Upper lobe of left lung (tissue), 4 donors: ENCODE measurements at regions not wholly inside any gene's neighbourhood (a gene's known extent, or its start where the extent isn't known, plus 50 kb on each side); places are given as distances from the start of the nearest gene placed in this dataset.

Experiments used
- CTCF ChIP-seq, 6 experiments: fragments of 450-650 bp in 4 of 6; fragments of 200-600 bp in 2 of 6; sonication (generic) in 2 of 6; IDR thresholded peaks; one replicate each; pipeline ENCODE4 v1.5.1; 2016 to 2019; ENCODE audit warnings: antibody characterized with exemption in 6 of 6
- EP300 ChIP-seq, 4 donors: sonication (generic); formaldehyde crosslinking; IDR thresholded peaks; one replicate each; pipeline ENCODE4 v1.5.1; 2017; ENCODE audit warnings: antibody characterized with exemption in 4 of 4, control low read depth in 2 of 4
- POLR2A ChIP-seq, 4 donors: fragments of 450-650 bp; IDR thresholded peaks; one replicate each; pipeline ENCODE4 v1.5.1; 2016 to 2017; ENCODE audit warnings: antibody characterized with exemption in 4 of 4, mild to moderate bottlenecking in 2 of 4

- no peak for TF ChIP-seq POLR2A (IDR thresholded peaks at IDR 0.05)
- no peak for TF ChIP-seq CTCF (IDR thresholded peaks at IDR 0.05)
- no peak for TF ChIP-seq EP300 (IDR thresholded peaks at IDR 0.05)
Measured at GRCh38 chr4:81629366-81629765, 157.7 kb upstream of the RASGEF1B start.
